ENCODE measurements at regions not wholly inside any gene's neighbourhood (a gene's known extent, or its start where the extent isn't known, plus 50 kb on each side); places are given as distances from the start of the nearest gene placed in this dataset.

DNA sequence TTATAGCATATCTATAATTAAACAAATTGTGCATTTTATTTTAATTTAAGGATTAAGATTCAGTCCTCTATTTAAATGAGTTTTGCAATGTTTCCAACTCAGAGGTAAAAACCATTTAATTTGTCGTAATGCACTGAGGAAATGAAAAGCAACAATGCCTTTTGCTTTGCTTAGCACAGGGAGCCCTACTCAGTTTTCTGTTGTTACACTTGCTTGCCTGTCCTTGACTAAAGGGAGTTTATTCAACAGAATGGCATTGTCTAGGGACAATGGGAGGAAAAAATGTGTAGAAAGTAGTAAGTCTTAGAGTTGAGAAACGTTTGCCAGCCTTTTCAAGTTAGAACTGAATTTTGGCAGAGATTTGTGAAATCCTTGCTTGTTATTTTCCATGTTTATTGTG lies 734.2 kb upstream of the ANO3 start:
- no TSS peak for BruUV-seq (replicated peaks)
- DNase-seq (ENCODE audit: low spot score), result no peak
- intact Hi-C loops (cut with micrococcal nuclease; ENCODE audit: unreplicated experiment), result no loop called here
- POLR2A ChIA-PET (ENCODE audit: low non-redundant PET), result no interaction called here
- Histone ChIP-seq H3K4me3 (ENCODE audit: low read depth, low read length, poor library complexity, severe bottlenecking) (no peak overlapping the region), H3K27ac (ENCODE audit: low read depth, low read length, poor library complexity, severe bottlenecking) (no peak overlapping the region), H3K36me3 (ENCODE audit: insufficient read depth, low read length, poor library complexity, severe bottlenecking) (no peaks in the 10 kb centered on the region), H3K9me3 (ENCODE audit: low read depth, low read length, poor library complexity, severe bottlenecking) (no peaks in the 10 kb centered on the region), H3K4me1 (ENCODE audit: insufficient read depth, low read length, poor library complexity, severe bottlenecking) (no peaks in the 10 kb centered on the region), H3K27me3 (replicated peaks; ENCODE audit: insufficient read depth, low read depth, low read length, poor library complexity) (no peaks in the 10 kb centered on the region)
- CTCF ChIA-PET, result no interaction called here
- TF ChIP-seq EZH2 (IDR thresholded peaks at IDR 0.05; ENCODE audit: borderline replicate concordance, low read depth, low read length, poor library complexity, severe bottlenecking) (no peak), CTCF (conservative IDR thresholded peaks at IDR 0.05; ENCODE audit: low read depth, low read length) (no peak)

- DNase-seq (ENCODE audit: low spot score), result no peak
- Histone ChIP-seq H3K27me3 (replicated peaks; ENCODE audit: insufficient read depth, low read depth, low read length, poor library complexity) (no peaks in the 10 kb centered on the region), H3K4me3 (ENCODE audit: low read depth, low read length, poor library complexity, severe bottlenecking) (no peak overlapping the region), H3K4me1 (ENCODE audit: insufficient read depth, low read length, poor library complexity, severe bottlenecking) (no peaks in the 10 kb centered on the region), H3K9me3 (ENCODE audit: low read depth, low read length, poor library complexity, severe bottlenecking) (peaks cover 6% of the 10 kb centered on the region), H3K27ac (ENCODE audit: low read depth, low read length, poor library complexity, severe bottlenecking) (no peak overlapping the region), H3K36me3 (ENCODE audit: insufficient read depth, low read length, poor library complexity, severe bottlenecking) (no peaks in the 10 kb centered on the region)
- TF ChIP-seq EZH2 (IDR thresholded peaks at IDR 0.05; ENCODE audit: borderline replicate concordance, low read depth, low read length, poor library complexity, severe bottlenecking) (no peak), CTCF (conservative IDR thresholded peaks at IDR 0.05; ENCODE audit: low read depth, low read length) (no peak)
- ChIA-PET POLR2A (ENCODE audit: low non-redundant PET) (no interaction called here), CTCF (no interaction called here)
- no TSS peak for BruUV-seq (replicated peaks)
- intact Hi-C loops (cut with micrococcal nuclease; ENCODE audit: unreplicated experiment), result no loop called here
These were observed 729.8 kb upstream of the ANO3 start for GRCh38 chr11:25602149-25602548.

DNA sequence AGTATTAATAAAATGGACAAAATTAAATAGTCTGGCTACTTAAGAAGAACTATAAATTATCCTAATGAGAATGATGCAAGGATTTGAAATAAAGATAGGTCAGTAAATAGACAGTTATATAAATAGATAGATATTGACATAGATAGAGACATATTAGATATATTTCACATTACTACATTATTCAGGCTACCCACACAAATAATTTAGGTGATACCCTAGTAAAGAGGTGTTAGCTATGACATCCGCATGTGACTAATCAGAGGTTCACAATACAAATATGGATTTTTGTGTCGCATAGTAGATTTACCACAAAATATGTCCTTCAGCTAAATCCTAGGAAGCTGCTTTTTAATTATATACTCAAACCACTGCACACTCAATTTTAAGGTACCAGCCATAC lies 729.0 kb upstream of the ANO3 start:
- ChIA-PET POLR2A (ENCODE audit: low non-redundant PET) (no interaction called here), CTCF (no interaction called here)
- Histone ChIP-seq H3K27me3 (replicated peaks; ENCODE audit: insufficient read depth, low read depth, low read length, poor library complexity) (no peaks in the 10 kb centered on the region), H3K4me3 (ENCODE audit: low read depth, low read length, poor library complexity, severe bottlenecking) (no peak overlapping the region), H3K27ac (ENCODE audit: low read depth, low read length, poor library complexity, severe bottlenecking) (no peak overlapping the region), H3K36me3 (ENCODE audit: insufficient read depth, low read length, poor library complexity, severe bottlenecking) (no peaks in the 10 kb centered on the region), H3K4me1 (ENCODE audit: insufficient read depth, low read length, poor library complexity, severe bottlenecking) (no peaks in the 10 kb centered on the region), H3K9me3 (ENCODE audit: low read depth, low read length, poor library complexity, severe bottlenecking) (peaks cover 6% of the 10 kb centered on the region)
- no TSS peak for BruUV-seq (replicated peaks)
- no peak for TF ChIP-seq CTCF (conservative IDR thresholded peaks at IDR 0.05; ENCODE audit: low read depth, low read length)
- DNase-seq (ENCODE audit: low spot score), result no peak
- intact Hi-C loops (cut with micrococcal nuclease; ENCODE audit: unreplicated experiment), result no loop called here
